GM12878 (cell line): ENCODE measurements at regions not wholly inside any gene's neighbourhood (a gene's known extent, or its start where the extent isn't known, plus 50 kb on each side); places are given as distances from the start of the nearest gene placed in this dataset.

Source experiments
- ATAC-seq: fragments of 200-7000 bp; cut with Tn5 transposase; 3 replicates; pipeline ENCODE4 v1.9.1; 2020; ENCODE audit warnings: mild to moderate bottlenecking, moderate library complexity
- BruUV-seq: library from RNA; stranded (reverse); fragments of 400-500 nt; replicated peaks from 2 replicates; lab custom pipeline; 2021; lab: Mats Ljungman, UMichigan
- CTCF ChIA-PET: fragments of 300-600 bp; sonication (Branson Sonifier 250); formaldehyde crosslinking; extraction: SDS; loops from one replicate; lab custom pipeline; 2021; ENCODE audit warnings: inconsistent platforms; lab: Yijun Ruan, JAX
- POLR2A ChIA-PET: fragments of 350-600 bp; formaldehyde crosslinking; extraction: SDS; loops from one replicate; lab custom pipeline; 2021; ENCODE audit warnings: inconsistent platforms; lab: Charles Lee
- RAD21 ChIA-PET: fragments of 300-600 bp; sonication (Branson Sonifier 250); formaldehyde crosslinking; loops from one replicate; lab custom pipeline; 2023; ENCODE audit warnings: antibody characterized with exemption; ENCODE audit not compliant: unreplicated experiment; lab: Charles Lee
- SMC1A ChIA-PET: fragments of 300-600 bp; sonication (Branson Sonifier 250); formaldehyde crosslinking; loops from one replicate; lab custom pipeline; 2023; ENCODE audit not compliant: unreplicated experiment, uncharacterized antibody; lab: Charles Lee
- DNase-seq: peaks from one replicate; pipeline ENCODE4 v3.0.0-alpha.2; 2011; ENCODE audit warnings: low read depth, low spot score
- FAIRE-seq: peaks from 3 replicates; lab custom pipeline; 2011; peaks lifted over from hg19 to GRCh38; lab: Jason Lieb, UNC
- H2AFZ ChIP-seq: 2 replicates; pipeline ENCODE4 v1.6.0; 2011; ENCODE audit warnings: low read depth, low read length, control low read depth; ENCODE audit not compliant: control insufficient read depth
- H3K27ac ChIP-seq: 2 replicates; pipeline ENCODE4 v1.5.1; 2011; ENCODE audit warnings: control low read depth; ENCODE audit not compliant: control insufficient read depth, insufficient read depth
- H3K27me3 ChIP-seq, 2 experiments: replicated peaks in 1 of 2; 2 replicates each; pipeline versions ENCODE4 v1.6.0 to v1.6.1; 2011; ENCODE audit warnings: low read length in 1 of 2; ENCODE audit not compliant: control insufficient read depth in 2 of 2, insufficient read depth in 2 of 2
- H3K36me3 ChIP-seq, 2 experiments: 2 replicates each; pipeline ENCODE4 v1.5.1; 2011; ENCODE audit warnings: low read length in 1 of 2; ENCODE audit not compliant: control insufficient read depth in 2 of 2, insufficient read depth in 2 of 2
- H3K4me1 ChIP-seq: 2 replicates; pipeline ENCODE4 v1.6.1; 2011; ENCODE audit warnings: mild to moderate bottlenecking, low read length, moderate library complexity, mixed read lengths; ENCODE audit not compliant: control insufficient read depth, insufficient read depth
- H3K4me2 ChIP-seq: 2 replicates; pipeline ENCODE4 v1.6.0; 2011; ENCODE audit warnings: control low read depth; ENCODE audit not compliant: control insufficient read depth, insufficient read depth
- H3K4me3 ChIP-seq: fragments of 200-600 bp; sonication (generic); 2 replicates; pipeline ENCODE4 v1.5.1; 2016
- H3K79me2 ChIP-seq: 2 replicates; pipeline ENCODE4 v1.6.0; 2011; ENCODE audit warnings: low read length; ENCODE audit not compliant: control insufficient read depth, insufficient read depth
- H3K9ac ChIP-seq: 2 replicates; pipeline ENCODE4 v1.8.0; 2011; ENCODE audit warnings: low read length, control low read depth, mixed read lengths; ENCODE audit not compliant: control insufficient read depth, insufficient read depth
- H3K9me3 ChIP-seq: replicated peaks from 3 replicates; pipeline ENCODE4 v1.5.1; 2011; ENCODE audit warnings: mild to moderate bottlenecking, low read length; ENCODE audit not compliant: control insufficient read depth, insufficient read depth
- H4K20me1 ChIP-seq: 2 replicates; pipeline ENCODE4 v1.6.0; 2011; ENCODE audit not compliant: control insufficient read depth, insufficient read depth
- BMI1 ChIP-seq: fragments of 450-650 bp; IDR thresholded peaks from 2 replicates; pipeline ENCODE4 v1.6.1; 2016; ENCODE audit warnings: mild to moderate bottlenecking, moderate library complexity, borderline replicate concordance
- EGR1 ChIP-seq, 2 experiments: IDR thresholded peaks; 1 replicate in 1 of 2; 2 replicates in 1 of 2; pipeline ENCODE4 v1.6.1; 2011 to 2012; ENCODE audit warnings: low read depth in 2 of 2, low read length in 2 of 2, borderline replicate concordance in 1 of 2, mild to moderate bottlenecking in 1 of 2, moderate library complexity in 1 of 2
- IRF4 ChIP-seq: IDR thresholded peaks from 2 replicates; pipeline ENCODE4 v1.6.1; 2011; ENCODE audit warnings: low read depth, low read length
- MEF2B ChIP-seq: fragments of 450-650 bp; IDR thresholded peaks from 2 replicates; pipeline ENCODE4 v1.6.1; 2018; ENCODE audit warnings: mild to moderate bottlenecking, moderate library complexity; ENCODE audit not compliant: partially characterized antibody, poor library complexity, severe bottlenecking
- POLR2AphosphoS2 ChIP-seq: IDR thresholded peaks from 2 replicates; pipeline ENCODE4 v1.6.1; 2011; ENCODE audit warnings: low read depth, mild to moderate bottlenecking, low read length, improper control_type of control experiment, moderate library complexity
- RCOR1 ChIP-seq: conservative IDR thresholded peaks from 2 replicates; pipeline ENCODE4 v1.6.1; 2012; ENCODE audit warnings: low read depth, low read length, improper control_type of control experiment
- SMAD1 ChIP-seq: fragments of 450-650 bp; IDR thresholded peaks from 2 replicates; pipeline ENCODE4 v1.6.1; 2018; ENCODE audit warnings: mild to moderate bottlenecking, low read depth; ENCODE audit not compliant: partially characterized antibody
- WGBS: methylation state at CpG from one replicate; pipeline ENCODE4 v1.1.6; 2016; ENCODE audit warnings: low lambda C conversion rate; ENCODE audit not compliant: insufficient replicate concordance, insufficient coverage; ENCODE audit errors: missing lambda C conversion rate; 5-methylcytosine and 5-hydroxymethylcytosine counted together
- in situ Hi-C: fragments of 300-500 bp; cut with MboI; formaldehyde crosslinking; loops from 9 replicates; pipeline ENCODE4 v1.14.3; 2018; ENCODE audit warnings: mixed read lengths
- intact Hi-C: fragments of 100-400 bp; cut with micrococcal nuclease; formaldehyde crosslinking; loops from one replicate; pipeline ENCODE4 v1.14.2; 2022; ENCODE audit not compliant: unreplicated experiment
- TF ChIP-seq, protein P1 (sequence below), 3 experiments: IDR thresholded peaks in 2 of 3; conservative IDR thresholded peaks in 1 of 3; 2 replicates each; pipeline ENCODE4 v1.5.1; 2011; ENCODE audit warnings: low read depth in 3 of 3, low read length in 3 of 3, mild to moderate bottlenecking in 3 of 3, control low read depth in 2 of 3, moderate library complexity in 2 of 3, inconsistent platforms in 1 of 3, mixed read lengths in 1 of 3; ENCODE audit not compliant: control insufficient read depth in 2 of 3, insufficient read depth in 1 of 3; ENCODE audit errors: extremely low read depth in 1 of 3
- TF ChIP-seq, protein P2 (sequence below): fragments of 450-650 bp; formaldehyde crosslinking; IDR thresholded peaks from 2 replicates; pipeline ENCODE4 v1.5.0; 2022; ENCODE audit warnings: mild to moderate bottlenecking, missing genetic modification characterization

GRCh38 chr2:122078451-122078850, 323.0 kb downstream of the TSN start:
- H3K9ac ChIP-seq = no peak overlapping the region
- 29% methylated on average over 3 of the region's 3 CpGs for WGBS
- no peak overlapping the region for H3K4me2 ChIP-seq
- H3K27ac ChIP-seq = no peak overlapping the region
- ATAC-seq (no peak), DNase-seq (no peak), FAIRE-seq (no peak)
- no TSS peak for BruUV-seq
- H3K27me3 ChIP-seq = no peaks in the 10 kb centered on the region
- ChIA-PET POLR2A (no interaction called here), CTCF (no interaction called here), SMC1A (no interaction called here), RAD21 (no interaction called here)
- H3K4me1 ChIP-seq = no peaks in the 10 kb centered on the region
- no peak for TF ChIP-seq SMAD1
- TF ChIP-seq, protein P1, sequence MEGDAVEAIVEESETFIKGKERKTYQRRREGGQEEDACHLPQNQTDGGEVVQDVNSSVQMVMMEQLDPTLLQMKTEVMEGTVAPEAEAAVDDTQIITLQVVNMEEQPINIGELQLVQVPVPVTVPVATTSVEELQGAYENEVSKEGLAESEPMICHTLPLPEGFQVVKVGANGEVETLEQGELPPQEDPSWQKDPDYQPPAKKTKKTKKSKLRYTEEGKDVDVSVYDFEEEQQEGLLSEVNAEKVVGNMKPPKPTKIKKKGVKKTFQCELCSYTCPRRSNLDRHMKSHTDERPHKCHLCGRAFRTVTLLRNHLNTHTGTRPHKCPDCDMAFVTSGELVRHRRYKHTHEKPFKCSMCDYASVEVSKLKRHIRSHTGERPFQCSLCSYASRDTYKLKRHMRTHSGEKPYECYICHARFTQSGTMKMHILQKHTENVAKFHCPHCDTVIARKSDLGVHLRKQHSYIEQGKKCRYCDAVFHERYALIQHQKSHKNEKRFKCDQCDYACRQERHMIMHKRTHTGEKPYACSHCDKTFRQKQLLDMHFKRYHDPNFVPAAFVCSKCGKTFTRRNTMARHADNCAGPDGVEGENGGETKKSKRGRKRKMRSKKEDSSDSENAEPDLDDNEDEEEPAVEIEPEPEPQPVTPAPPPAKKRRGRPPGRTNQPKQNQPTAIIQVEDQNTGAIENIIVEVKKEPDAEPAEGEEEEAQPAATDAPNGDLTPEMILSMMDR (IDR thresholded peaks at IDR 0.05 in 2 of 3, conservative IDR thresholded peaks at IDR 0.05 in 1 of 3; ENCODE audit: control insufficient read depth in 2 of 3, extremely low read depth in 1 of 3, insufficient read depth in 1 of 3, low read depth in 3 of 3, low read length in 3 of 3) = no peak
- H3K36me3 ChIP-seq = no peaks in the 10 kb centered on the region
- no peak overlapping the region for H2AFZ ChIP-seq
- no peaks in the 10 kb centered on the region for H4K20me1 ChIP-seq
- H3K79me2 ChIP-seq = no peaks in the 10 kb centered on the region
- no peaks in the 10 kb centered on the region for H3K9me3 ChIP-seq
- intact Hi-C loops = no loop called here
- in situ Hi-C loops = no loop called here
- no peak overlapping the region for H3K4me3 ChIP-seq

- ChIA-PET RAD21 (no interaction called here), CTCF (no interaction called here), POLR2A (no interaction called here), SMC1A (interaction anchor here (1.1 to 1.5 kb wide), 2 partner anchors 12 to 73 kb away, joined by 3 read pairs; no protein-coding TSS in a partner anchor)
- Histone ChIP-seq H3K4me1 (no peaks in the 10 kb centered on the region), H3K9me3 (no peaks in the 10 kb centered on the region), H3K27me3 (no peaks in the 10 kb centered on the region), H3K36me3 (no peaks in the 10 kb centered on the region), H3K27ac (no peak overlapping the region), H2AFZ (no peak overlapping the region), H4K20me1 (no peaks in the 10 kb centered on the region), H3K79me2 (no peaks in the 10 kb centered on the region), H3K4me2 (no peak overlapping the region), H3K9ac (no peak overlapping the region), H3K4me3 (no peak overlapping the region)
- WGBS = 23% methylated on average over 3 of the region's 3 CpGs
- DNase-seq = no peak
- in situ Hi-C loops (no loop called here), intact Hi-C loops (no loop called here)
- BruUV-seq = no TSS peak
- no peak for FAIRE-seq
- no peak for ATAC-seq
- TF ChIP-seq IRF4 (no peak), MEF2B (no peak), BMI1 (no peak), EGR1 (IDR thresholded peaks at IDR 0.05; ENCODE audit: borderline replicate concordance in 1 of 2, low read depth in 2 of 2, low read length in 2 of 2) (no peak), RCOR1 (no peak), POLR2AphosphoS2 (no peak)
- TF ChIP-seq, protein P2, sequence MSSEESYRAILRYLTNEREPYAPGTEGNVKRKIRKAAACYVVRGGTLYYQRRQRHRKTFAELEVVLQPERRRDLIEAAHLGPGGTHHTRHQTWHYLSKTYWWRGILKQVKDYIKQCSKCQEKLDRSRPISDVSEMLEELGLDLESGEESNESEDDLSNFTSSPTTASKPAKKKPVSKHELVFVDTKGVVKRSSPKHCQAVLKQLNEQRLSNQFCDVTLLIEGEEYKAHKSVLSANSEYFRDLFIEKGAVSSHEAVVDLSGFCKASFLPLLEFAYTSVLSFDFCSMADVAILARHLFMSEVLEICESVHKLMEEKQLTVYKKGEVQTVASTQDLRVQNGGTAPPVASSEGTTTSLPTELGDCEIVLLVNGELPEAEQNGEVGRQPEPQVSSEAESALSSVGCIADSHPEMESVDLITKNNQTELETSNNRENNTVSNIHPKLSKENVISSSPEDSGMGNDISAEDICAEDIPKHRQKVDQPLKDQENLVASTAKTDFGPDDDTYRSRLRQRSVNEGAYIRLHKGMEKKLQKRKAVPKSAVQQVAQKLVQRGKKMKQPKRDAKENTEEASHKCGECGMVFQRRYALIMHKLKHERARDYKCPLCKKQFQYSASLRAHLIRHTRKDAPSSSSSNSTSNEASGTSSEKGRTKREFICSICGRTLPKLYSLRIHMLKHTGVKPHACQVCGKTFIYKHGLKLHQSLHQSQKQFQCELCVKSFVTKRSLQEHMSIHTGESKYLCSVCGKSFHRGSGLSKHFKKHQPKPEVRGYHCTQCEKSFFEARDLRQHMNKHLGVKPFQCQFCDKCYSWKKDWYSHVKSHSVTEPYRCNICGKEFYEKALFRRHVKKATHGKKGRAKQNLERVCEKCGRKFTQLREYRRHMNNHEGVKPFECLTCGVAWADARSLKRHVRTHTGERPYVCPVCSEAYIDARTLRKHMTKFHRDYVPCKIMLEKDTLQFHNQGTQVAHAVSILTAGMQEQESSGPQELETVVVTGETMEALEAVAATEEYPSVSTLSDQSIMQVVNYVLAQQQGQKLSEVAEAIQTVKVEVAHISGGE (CRISPR knock-in tag) = no peak
- TF ChIP-seq, protein P1 (IDR thresholded peaks at IDR 0.05 in 2 of 3, conservative IDR thresholded peaks at IDR 0.05 in 1 of 3; ENCODE audit: control insufficient read depth in 2 of 3, extremely low read depth in 1 of 3, insufficient read depth in 1 of 3, low read depth in 3 of 3, low read length in 3 of 3) = no peak
These were observed 324.4 kb downstream of the TSN start for GRCh38 chr2:122079844-122080243.
